Lung (tissue), 11 donors: ENCODE measurements at regions not wholly inside any gene's neighbourhood (a gene's known extent, or its start where the extent isn't known, plus 50 kb on each side); places are given as distances from the start of the nearest gene placed in this dataset.

Experiments
- ATAC-seq: fragments of 200-7000 bp; cut with Tn5 transposase; one replicate; pipeline ENCODE4 v1.9.1; 2020; ENCODE audit warnings: moderate number of reproducible peaks; ENCODE audit not compliant: insufficient read depth, low FRiP score
- DNase-seq, 3 donors: peaks; one replicate each; pipeline ENCODE4 v3.0.0-alpha.2; 2013 to 2017
- H3K27ac ChIP-seq, 2 donors: one replicate each; pipeline ENCODE4 v1.5.1; 2013; ENCODE audit warnings: mild to moderate bottlenecking in 2 of 2, moderate library complexity in 2 of 2, control low read depth in 1 of 2, inconsistent platforms in 1 of 2, low read depth in 1 of 2, low read length in 1 of 2
- H3K27me3 ChIP-seq, 3 donors: one replicate each; pipeline ENCODE4 v1.5.1; 2013; ENCODE audit warnings: low read length in 2 of 3; ENCODE audit not compliant: control insufficient read depth in 3 of 3, insufficient read depth in 3 of 3
- H3K36me3 ChIP-seq, 4 donors: one replicate each; pipeline ENCODE4 v1.5.1; 2013; ENCODE audit warnings: low read length in 4 of 4, mild to moderate bottlenecking in 1 of 4, moderate library complexity in 1 of 4; ENCODE audit not compliant: control insufficient read depth in 4 of 4, insufficient read depth in 4 of 4
- H3K4me1 ChIP-seq, 5 donors: one replicate each; pipeline ENCODE4 v1.5.1; 2013; ENCODE audit warnings: low read length in 5 of 5, mild to moderate bottlenecking in 2 of 5, moderate library complexity in 1 of 5; ENCODE audit not compliant: control insufficient read depth in 5 of 5, insufficient read depth in 5 of 5
- H3K4me3 ChIP-seq: one replicate; pipeline ENCODE4 v1.5.1; 2013; ENCODE audit warnings: mild to moderate bottlenecking, control low read depth, moderate library complexity
- H3K9ac ChIP-seq, 2 donors: one replicate each; pipeline ENCODE4 v1.5.1; 2013; ENCODE audit warnings: low read length in 2 of 2, control low read depth in 1 of 2; ENCODE audit not compliant: insufficient read depth in 1 of 2
- H3K9me3 ChIP-seq, 4 donors: one replicate each; pipeline ENCODE4 v1.5.1; 2013; ENCODE audit warnings: low read length in 3 of 4, mild to moderate bottlenecking in 1 of 4, moderate library complexity in 1 of 4; ENCODE audit not compliant: control insufficient read depth in 4 of 4, insufficient read depth in 3 of 4
- WGBS, 2 donors: extraction: QIAGEN DNeasy Blood & Tissue Kit; methylation state at CpG; one replicate each; pipeline ENCODE4 v1.1.7; 2013; 5-methylcytosine and 5-hydroxymethylcytosine counted together
- TF ChIP-seq, protein P1 (sequence below): IDR thresholded peaks from 2 replicates; pipeline ENCODE4 v1.5.1; 2012; ENCODE audit warnings: mild to moderate bottlenecking; ENCODE audit errors: control extremely low read depth, extremely low read depth
- donor health status: control.
- donor health status: control.
- donor health status: Bipolar disorder and iron deficiency.
- donor health status: healthy.
- donor health status: DM: yes; HTN: yes; CAD: no.

DNA sequence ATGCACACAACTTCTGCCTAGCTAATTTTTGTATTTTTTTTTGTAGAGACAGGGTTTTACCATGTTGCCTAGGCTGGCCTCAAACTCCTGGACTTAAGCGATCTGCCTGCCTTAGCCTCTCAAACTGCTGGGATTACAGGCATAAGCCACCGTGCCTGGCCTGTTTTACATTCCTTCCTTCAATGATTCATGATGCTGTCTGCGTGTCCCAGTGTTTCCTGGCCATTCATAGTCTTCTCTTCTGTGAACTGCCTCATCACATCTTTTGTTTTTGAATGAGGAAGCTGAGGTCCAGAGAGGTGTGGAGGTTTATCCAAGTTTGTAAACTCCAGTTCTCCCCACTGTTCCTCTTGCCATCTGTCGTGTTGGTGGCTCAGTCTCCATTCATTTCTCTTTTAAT lies 64.5 kb upstream of the MED9 start:
- Histone ChIP-seq H3K36me3 (no peaks in the 10 kb centered on the region), H3K4me3 (no peak overlapping the region), H3K9me3 (no peaks in the 10 kb centered on the region), H3K9ac (no peak overlapping the region), H3K4me1 (peaks cover 0 to 7% (median 0%) of the 10 kb centered on the region in 5 donors), H3K27ac (no peak overlapping the region), H3K27me3 (peaks cover 0 to 3% (median 0%) of the 10 kb centered on the region in 3 donors)
- TF ChIP-seq, protein P1, sequence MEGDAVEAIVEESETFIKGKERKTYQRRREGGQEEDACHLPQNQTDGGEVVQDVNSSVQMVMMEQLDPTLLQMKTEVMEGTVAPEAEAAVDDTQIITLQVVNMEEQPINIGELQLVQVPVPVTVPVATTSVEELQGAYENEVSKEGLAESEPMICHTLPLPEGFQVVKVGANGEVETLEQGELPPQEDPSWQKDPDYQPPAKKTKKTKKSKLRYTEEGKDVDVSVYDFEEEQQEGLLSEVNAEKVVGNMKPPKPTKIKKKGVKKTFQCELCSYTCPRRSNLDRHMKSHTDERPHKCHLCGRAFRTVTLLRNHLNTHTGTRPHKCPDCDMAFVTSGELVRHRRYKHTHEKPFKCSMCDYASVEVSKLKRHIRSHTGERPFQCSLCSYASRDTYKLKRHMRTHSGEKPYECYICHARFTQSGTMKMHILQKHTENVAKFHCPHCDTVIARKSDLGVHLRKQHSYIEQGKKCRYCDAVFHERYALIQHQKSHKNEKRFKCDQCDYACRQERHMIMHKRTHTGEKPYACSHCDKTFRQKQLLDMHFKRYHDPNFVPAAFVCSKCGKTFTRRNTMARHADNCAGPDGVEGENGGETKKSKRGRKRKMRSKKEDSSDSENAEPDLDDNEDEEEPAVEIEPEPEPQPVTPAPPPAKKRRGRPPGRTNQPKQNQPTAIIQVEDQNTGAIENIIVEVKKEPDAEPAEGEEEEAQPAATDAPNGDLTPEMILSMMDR: no peak
- 34 to 50% methylated on average over 4 of the region's 4 CpGs for WGBS, 2 donors
- ATAC-seq (no peak), DNase-seq (no peak)

DNA sequence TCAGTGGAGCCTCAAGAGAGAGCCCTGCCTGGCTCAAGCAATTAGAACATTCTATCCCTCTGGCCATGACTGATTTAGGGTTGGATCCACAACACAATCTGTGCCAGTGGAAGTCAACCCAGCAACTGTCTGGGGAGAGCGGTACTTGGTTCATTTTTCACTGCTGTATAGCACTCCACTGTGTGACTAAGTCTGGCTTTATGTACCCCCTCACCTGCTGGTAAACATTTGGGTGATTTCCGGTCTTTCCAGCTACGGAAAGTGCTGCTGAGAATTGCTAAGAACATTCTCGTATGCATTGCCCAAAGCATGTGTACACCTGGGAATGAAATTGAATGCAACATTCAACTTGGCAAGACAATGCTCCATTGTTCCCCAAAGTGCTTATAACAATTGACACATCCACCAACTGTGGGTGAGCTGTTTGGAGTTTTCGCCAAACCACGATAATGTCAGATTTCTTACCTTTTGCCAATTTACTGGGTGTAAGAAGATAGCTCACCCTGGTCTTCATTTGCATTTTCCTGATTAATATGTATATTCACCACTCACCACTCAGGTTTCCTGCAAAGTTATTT lies 63.5 kb upstream of the MED9 start:
- Histone ChIP-seq H3K4me1 (peaks cover 0 to 7% (median 0%) of the 10 kb centered on the region in 5 donors), H3K27me3 (peaks cover 0 to 3% (median 0%) of the 10 kb centered on the region in 3 donors), H3K9me3 (no peaks in the 10 kb centered on the region), H3K27ac (no peak overlapping the region), H3K36me3 (no peaks in the 10 kb centered on the region), H3K4me3 (no peak overlapping the region), H3K9ac (no peak overlapping the region)
- ATAC-seq (no peak), DNase-seq (no peak)
- TF ChIP-seq, protein P1: no peak
- 78 to 86% methylated on average over 6 of the region's 6 CpGs for WGBS, 2 donors

DNA sequence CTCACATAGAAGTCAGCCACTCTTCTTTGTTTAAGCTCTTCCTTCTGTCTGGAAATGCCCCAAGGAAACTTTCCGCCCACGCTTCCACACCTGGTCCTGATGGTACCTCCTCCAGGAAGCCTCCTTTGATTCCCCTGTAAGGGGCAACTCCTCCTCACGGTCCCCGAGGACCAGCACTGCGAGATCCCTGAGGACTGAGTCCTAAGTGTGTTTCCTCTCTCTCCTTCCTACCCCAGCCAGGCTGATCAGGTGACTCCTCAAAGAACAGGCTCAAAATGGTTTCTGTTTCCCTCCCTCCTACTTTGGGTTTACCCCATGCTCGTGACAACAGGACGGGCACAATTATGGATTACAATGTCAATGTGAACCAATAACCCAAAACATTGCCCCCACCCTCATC lies 63.0 kb upstream of the MED9 start:
- TF ChIP-seq, protein P1: no peak
- Histone ChIP-seq H3K36me3 (no peaks in the 10 kb centered on the region), H3K9ac (no peak overlapping the region), H3K4me1 (peaks cover 0 to 7% (median 0%) of the 10 kb centered on the region in 5 donors), H3K27me3 (peaks cover 0 to 3% (median 0%) of the 10 kb centered on the region in 3 donors), H3K27ac (no peak overlapping the region), H3K9me3 (no peaks in the 10 kb centered on the region), H3K4me3 (no peak overlapping the region)
- DNase-seq (no peak), ATAC-seq (no peak)
- 82 to 87% methylated on average over 7 of the region's 7 CpGs for WGBS, 2 donors

DNA sequence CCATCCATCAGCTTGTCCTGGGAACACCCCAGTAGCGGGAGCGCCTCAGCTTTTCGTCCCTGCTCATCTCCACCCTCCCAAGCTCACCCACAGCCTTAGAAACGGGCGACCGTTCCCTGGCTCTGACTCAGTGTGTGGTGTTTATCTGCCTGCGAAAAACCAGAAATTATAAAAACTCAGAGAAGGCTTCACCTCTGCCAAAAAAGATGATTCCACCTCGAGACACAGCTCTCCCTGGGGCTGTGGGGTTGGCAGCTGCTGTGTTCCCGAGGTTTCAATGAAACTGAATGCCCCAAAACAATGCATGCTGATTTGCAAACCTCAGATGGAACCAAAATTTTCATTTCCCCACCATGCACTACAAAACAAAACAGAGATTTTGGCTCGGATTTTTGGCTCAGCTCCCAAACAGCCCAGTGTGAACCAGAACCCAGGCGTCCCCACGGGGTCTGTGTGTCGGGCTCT lies 62.4 kb upstream of the MED9 start:
- Histone ChIP-seq H3K27me3 (peaks cover 0 to 3% (median 0%) of the 10 kb centered on the region in 3 donors), H3K27ac (no peak overlapping the region), H3K4me3 (no peak overlapping the region), H3K9ac (no peak overlapping the region), H3K4me1 (peaks cover 0 to 7% (median 0%) of the 10 kb centered on the region in 5 donors), H3K36me3 (no peaks in the 10 kb centered on the region), H3K9me3 (no peaks in the 10 kb centered on the region)
- DNase-seq (no peak), ATAC-seq (no peak)
- 75 to 86% methylated on average over 13 of the region's 13 CpGs for WGBS, 2 donors
- TF ChIP-seq, protein P1: no peak
